Nephron progenitor cell (in vitro differentiated cells): ENCODE measurements at regions not wholly inside any gene's neighbourhood (a gene's known extent, or its start where the extent isn't known, plus 50 kb on each side); places are given as distances from the start of the nearest gene placed in this dataset.

Experiments
- DNase-seq: peaks from one replicate; pipeline ENCODE4 v3.0.0; 2021
- H3K27ac Mint-ChIP-seq: 2 replicates; pipeline ENCODE4 v1.8.0; 2021; ENCODE audit warnings: mild to moderate bottlenecking, moderate library complexity, mixed read lengths
- H3K27me3 Mint-ChIP-seq: 2 replicates; pipeline ENCODE4 v1.8.0; 2021; ENCODE audit warnings: mild to moderate bottlenecking, low read depth, mixed read lengths; ENCODE audit not compliant: poor library complexity
- H3K36me3 Mint-ChIP-seq: 2 replicates; pipeline ENCODE4 v1.8.0; 2021; ENCODE audit warnings: low read depth, mixed read lengths
- H3K4me1 Mint-ChIP-seq: 2 replicates; pipeline ENCODE4 v1.8.0; 2021; ENCODE audit warnings: mixed read lengths
- H3K4me3 Mint-ChIP-seq: 2 replicates; pipeline ENCODE4 v1.8.0; 2021; ENCODE audit warnings: mild to moderate bottlenecking, moderate library complexity, mixed read lengths
- H3K9me3 Mint-ChIP-seq: 2 replicates; pipeline ENCODE4 v1.8.0; 2021; ENCODE audit warnings: mild to moderate bottlenecking, moderate library complexity, mixed read lengths
- CTCF ChIP-seq: fragments of 200-600 bp; sonication (generic); IDR thresholded peaks from 2 replicates; pipeline ENCODE4 v1.5.0; 2021; ENCODE audit warnings: antibody characterized with exemption

GRCh38 chr2:146867477-146867986 is 977.3 kb upstream of the ACVR2A start:
- Mint-ChIP-seq H3K36me3 (no peaks in the 10 kb centered on the region), H3K27ac (no peak overlapping the region), H3K4me3 (no peak overlapping the region), H3K4me1 (no peaks in the 10 kb centered on the region), H3K27me3 (no peaks in the 10 kb centered on the region), H3K9me3 (peaks cover 15% of the 10 kb centered on the region)
- no peak for DNase-seq
- no peak for TF ChIP-seq CTCF

GRCh38 chr2:146853741-146854444 is 990.9 kb upstream of the ACVR2A start:
- H3K4me3 Mint-ChIP-seq = no peak overlapping the region
- H3K27me3 Mint-ChIP-seq = no peaks in the 10 kb centered on the region
- no peaks in the 10 kb centered on the region for H3K9me3 Mint-ChIP-seq
- TF ChIP-seq CTCF = no peak
- no peaks in the 10 kb centered on the region for H3K36me3 Mint-ChIP-seq
- no peaks in the 10 kb centered on the region for H3K4me1 Mint-ChIP-seq
- H3K27ac Mint-ChIP-seq = no peak overlapping the region
- DNase-seq = no peak

DNA sequence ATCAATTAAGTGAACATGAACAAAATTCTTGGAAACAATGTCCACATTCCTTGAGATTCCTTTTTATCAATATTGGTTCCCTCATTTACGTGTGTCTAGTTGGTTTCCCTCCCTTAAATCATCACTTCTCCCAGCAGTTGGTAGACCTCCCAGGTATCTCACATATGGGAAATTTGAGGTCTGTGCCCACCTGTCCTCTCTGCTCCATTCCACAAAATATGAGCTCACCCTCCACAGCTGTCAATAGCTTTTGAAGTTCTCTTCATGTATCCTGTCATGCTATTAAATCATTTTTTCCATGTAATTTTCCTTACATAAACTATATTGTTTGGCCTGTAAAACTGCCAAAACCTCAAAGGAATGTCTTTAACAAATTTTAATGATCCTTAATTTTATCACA is 992.2 kb upstream of the ACVR2A start:
- H3K9me3 Mint-ChIP-seq = no peaks in the 10 kb centered on the region
- TF ChIP-seq CTCF = no peak
- no peaks in the 10 kb centered on the region for H3K27me3 Mint-ChIP-seq
- DNase-seq = no peak
- H3K27ac Mint-ChIP-seq = no peak overlapping the region
- H3K4me3 Mint-ChIP-seq = no peak overlapping the region
- H3K36me3 Mint-ChIP-seq = no peaks in the 10 kb centered on the region
- H3K4me1 Mint-ChIP-seq = no peaks in the 10 kb centered on the region

DNA sequence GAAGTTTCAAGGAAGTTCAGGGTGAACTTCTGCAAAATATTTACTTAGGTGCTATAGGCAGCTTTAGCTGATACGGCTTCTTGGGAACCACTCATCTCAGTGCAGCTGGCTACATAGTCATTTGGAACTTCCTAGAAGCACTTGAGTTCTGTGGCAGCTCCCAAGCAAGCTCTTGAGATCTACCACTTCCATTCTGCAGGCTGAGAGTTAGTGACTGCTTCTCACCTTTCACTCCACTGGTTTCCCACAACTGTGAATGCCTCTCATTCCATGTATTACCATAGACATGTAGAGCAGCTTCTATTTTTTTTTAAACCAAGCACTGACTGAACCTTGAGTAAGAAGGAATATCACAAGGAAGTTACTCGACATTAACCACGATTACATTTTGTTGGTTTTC is 994.1 kb upstream of the ACVR2A start:
- Mint-ChIP-seq H3K4me1 (no peaks in the 10 kb centered on the region), H3K36me3 (no peaks in the 10 kb centered on the region), H3K27ac (no peak overlapping the region), H3K9me3 (no peaks in the 10 kb centered on the region), H3K4me3 (no peak overlapping the region), H3K27me3 (no peaks in the 10 kb centered on the region)
- DNase-seq = no peak
- TF ChIP-seq CTCF = no peak

DNA sequence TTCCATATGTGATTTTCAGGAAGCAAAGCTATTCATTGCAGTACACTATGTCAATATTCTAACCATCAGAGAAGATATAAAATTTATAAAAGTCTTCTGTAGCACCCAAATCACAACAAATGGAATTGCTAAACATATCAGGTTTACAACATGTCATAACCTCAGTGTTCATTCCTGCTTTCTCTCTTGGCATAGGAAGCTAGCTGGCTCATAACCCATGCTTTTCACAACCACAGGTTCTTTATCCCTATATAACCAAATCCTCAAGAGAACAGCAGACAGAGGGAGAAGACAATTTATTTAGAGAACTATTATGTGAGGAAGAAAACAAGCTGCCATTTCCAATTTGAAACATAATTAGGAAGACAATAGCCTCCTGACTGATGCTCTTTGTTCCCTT is 997.0 kb upstream of the ACVR2A start:
- no peaks in the 10 kb centered on the region for H3K27me3 Mint-ChIP-seq
- no peaks in the 10 kb centered on the region for H3K9me3 Mint-ChIP-seq
- H3K36me3 Mint-ChIP-seq = no peaks in the 10 kb centered on the region
- H3K4me3 Mint-ChIP-seq = no peak overlapping the region
- no peak overlapping the region for H3K27ac Mint-ChIP-seq
- no peaks in the 10 kb centered on the region for H3K4me1 Mint-ChIP-seq
- no peak for DNase-seq
- TF ChIP-seq CTCF = no peak
